ENCODE measurements at regions not wholly inside any gene's neighbourhood (a gene's known extent, or its start where the extent isn't known, plus 50 kb on each side); places are given as distances from the start of the nearest gene placed in this dataset.
A peak's percentile ranks its signal among the peaks of the same experiment; 100 is the strongest.

DNA sequence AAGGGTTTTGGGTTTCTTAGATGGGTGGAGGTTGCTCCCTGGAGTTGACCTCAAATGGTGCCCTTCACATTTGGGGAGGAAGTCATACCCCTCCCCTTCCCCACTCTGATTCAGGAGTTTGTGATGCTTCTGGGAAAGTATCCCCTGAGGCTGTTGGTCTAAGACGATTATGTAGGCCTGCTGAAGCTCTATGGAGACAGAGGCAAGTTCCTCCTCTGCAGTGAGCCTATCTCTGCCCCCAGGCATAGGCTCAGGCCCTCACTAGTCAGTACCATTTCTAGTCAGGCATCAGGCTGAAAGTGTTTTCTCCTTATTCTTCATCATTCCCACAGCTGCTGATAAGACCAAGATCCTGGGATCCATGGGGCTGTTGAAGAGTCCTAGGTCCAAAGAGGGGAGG, 271.6 kb upstream of the NUDT12 start:
- DNase-seq (no peak), ATAC-seq (ENCODE audit: low FRiP score in 2 of 2) (no peak)
- Histone ChIP-seq H3K27ac (no peak overlapping the region), H3K36me3 (no peaks in the 10 kb centered on the region), H3K4me3 (no peak overlapping the region), H3K4me1 (no peaks in the 10 kb centered on the region), H3K9me3 (no peaks in the 10 kb centered on the region), H3K27me3 (no peaks in the 10 kb centered on the region)
- WGBS, 2 donors, result 71% methylated on average over 1 of the region's 1 CpG; no CpG with 5 or more reads in 1 of the 2 donors
- TF ChIP-seq, protein P1, sequence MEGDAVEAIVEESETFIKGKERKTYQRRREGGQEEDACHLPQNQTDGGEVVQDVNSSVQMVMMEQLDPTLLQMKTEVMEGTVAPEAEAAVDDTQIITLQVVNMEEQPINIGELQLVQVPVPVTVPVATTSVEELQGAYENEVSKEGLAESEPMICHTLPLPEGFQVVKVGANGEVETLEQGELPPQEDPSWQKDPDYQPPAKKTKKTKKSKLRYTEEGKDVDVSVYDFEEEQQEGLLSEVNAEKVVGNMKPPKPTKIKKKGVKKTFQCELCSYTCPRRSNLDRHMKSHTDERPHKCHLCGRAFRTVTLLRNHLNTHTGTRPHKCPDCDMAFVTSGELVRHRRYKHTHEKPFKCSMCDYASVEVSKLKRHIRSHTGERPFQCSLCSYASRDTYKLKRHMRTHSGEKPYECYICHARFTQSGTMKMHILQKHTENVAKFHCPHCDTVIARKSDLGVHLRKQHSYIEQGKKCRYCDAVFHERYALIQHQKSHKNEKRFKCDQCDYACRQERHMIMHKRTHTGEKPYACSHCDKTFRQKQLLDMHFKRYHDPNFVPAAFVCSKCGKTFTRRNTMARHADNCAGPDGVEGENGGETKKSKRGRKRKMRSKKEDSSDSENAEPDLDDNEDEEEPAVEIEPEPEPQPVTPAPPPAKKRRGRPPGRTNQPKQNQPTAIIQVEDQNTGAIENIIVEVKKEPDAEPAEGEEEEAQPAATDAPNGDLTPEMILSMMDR (IDR thresholded peaks at IDR 0.05), result no peak

DNA sequence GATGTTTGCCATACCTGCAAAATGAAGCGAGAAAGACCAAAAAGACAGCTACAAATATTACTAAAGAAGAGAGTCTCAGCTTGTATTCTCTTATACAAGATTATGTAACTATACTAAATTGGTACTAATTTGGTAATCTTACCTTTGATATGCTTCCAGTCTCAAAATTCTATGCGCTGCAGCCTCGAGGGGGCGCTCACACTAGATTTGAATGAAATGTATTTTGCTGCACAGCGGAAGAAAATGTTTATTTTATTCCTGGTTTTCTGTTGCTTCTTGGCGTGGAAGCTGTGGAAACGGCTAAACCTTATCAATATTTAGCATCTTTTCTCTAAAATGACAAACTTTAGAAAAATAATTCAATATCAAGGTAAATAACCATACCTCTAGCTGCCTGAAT, 267.0 kb upstream of the NUDT12 start:
- Histone ChIP-seq H3K36me3 (no peaks in the 10 kb centered on the region), H3K27me3 (no peaks in the 10 kb centered on the region), H3K9me3 (no peaks in the 10 kb centered on the region), H3K4me3 (no peak overlapping the region), H3K4me1 (no peaks in the 10 kb centered on the region), H3K27ac (no peak overlapping the region)
- DNase-seq (no peak), ATAC-seq (ENCODE audit: low FRiP score in 2 of 2) (no peak)
- TF ChIP-seq, protein P1 (IDR thresholded peaks at IDR 0.05), result no peak
- TF ChIP-seq POLR2A (IDR thresholded peaks at IDR 0.05) (no peak), POLR2AphosphoS5 (IDR thresholded peaks at IDR 0.05) (no peak), EP300 (IDR thresholded peaks at IDR 0.05) (no peak)
- WGBS, 2 donors, result 68 to 70% methylated on average over 7 of the region's 7 CpGs

DNA sequence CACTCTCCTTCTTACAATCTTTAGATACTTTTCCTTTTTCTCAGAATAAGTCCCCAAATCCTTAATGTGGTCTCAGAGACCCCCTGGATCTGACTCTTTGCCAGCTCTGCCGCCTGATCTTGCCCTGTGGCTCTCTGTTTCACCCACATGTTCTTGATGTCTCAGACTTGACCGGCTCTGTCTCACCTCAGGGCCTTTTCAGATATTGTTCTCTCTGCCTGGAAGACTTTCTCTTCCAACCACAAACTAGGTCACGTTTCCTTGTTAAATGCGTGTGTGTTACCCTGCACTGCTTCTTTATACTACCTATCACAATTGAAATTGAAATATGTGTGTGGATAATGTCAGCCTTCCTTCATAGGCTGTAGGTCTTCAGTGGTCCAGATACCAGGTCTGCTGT, 265.4 kb upstream of the NUDT12 start:
- H3K4me3 ChIP-seq, result no peak overlapping the region
- no peak for TF ChIP-seq POLR2A (IDR thresholded peaks at IDR 0.05)
- H3K27me3 ChIP-seq, result no peaks in the 10 kb centered on the region
- 87 to 94% methylated on average over 4 of the region's 4 CpGs for WGBS, 2 donors
- DNase-seq (no peak), ATAC-seq (ENCODE audit: low FRiP score in 2 of 2) (no peak)
- no peaks in the 10 kb centered on the region for H3K36me3 ChIP-seq
- H3K4me1 ChIP-seq, result no peaks in the 10 kb centered on the region
- no peaks in the 10 kb centered on the region for H3K9me3 ChIP-seq
- no peak overlapping the region for H3K27ac ChIP-seq

DNA sequence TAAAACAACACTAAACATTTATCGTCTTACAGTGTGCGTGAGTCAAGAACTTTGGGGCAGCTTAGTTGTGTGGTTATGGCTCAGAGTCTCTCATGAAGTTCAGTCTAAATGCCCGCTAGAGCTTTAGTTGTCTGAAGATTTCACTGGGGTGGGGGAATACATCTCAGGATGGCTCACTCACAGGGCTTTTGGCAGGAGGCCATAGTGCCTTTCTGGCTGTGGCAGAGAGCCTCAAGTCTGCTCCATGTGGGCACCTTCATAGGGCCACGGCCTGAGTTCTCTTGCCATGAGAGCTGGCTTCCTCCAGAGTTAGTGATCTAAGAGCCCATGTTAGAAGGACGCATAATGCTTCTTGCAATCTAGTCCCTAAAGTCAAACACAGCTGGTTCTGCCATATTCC, 258.8 kb upstream of the NUDT12 start:
- 85 to 98% methylated on average over 5 of the region's 5 CpGs for WGBS, 2 donors
- no peaks in the 10 kb centered on the region for H3K36me3 ChIP-seq

DNA sequence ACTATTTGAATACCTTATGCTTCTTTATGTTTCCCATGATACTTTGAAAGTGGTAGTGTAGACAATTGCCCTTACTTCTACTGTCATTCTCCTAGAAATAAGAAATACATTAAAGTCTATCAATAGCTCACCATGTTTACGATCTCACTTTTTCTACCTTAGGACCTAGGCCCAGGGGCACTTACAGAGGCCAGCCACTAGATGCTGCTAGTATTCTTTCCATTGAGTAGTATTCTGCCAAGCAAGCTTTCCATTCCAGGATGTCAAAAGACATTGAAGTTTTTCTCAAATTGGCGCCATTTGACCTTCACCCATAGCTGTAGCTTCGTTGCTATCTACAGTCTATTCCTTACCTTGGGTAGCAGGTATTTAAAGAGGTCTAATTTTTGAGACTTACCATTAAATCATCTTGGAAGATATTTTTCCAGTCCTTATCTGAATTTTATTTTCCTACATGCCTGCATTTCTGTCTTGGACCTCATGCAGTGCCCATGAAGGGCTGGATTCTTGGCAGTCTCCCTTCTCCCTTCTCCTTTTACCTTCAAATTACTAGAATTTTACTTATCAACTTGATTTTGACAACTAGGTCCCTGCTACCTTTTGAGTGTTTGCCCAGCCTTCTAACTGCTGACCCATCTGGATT, 246.0 kb upstream of the NUDT12 start:
- WGBS, 2 donors, result 30 to 31% methylated on average over 3 of the region's 3 CpGs
- no peak overlapping the region for H3K4me3 ChIP-seq
- ATAC-seq (ENCODE audit: low FRiP score in 2 of 2), result peak in 1 of 2 donors; percentile 77
- H3K9me3 ChIP-seq, result no peaks in the 10 kb centered on the region
- TF ChIP-seq, protein P1 (IDR thresholded peaks at IDR 0.05), result peak; percentile 21 to 62 (median 55)
- TF ChIP-seq POLR2AphosphoS5 (IDR thresholded peaks at IDR 0.05), result no peak
- H3K4me1 ChIP-seq, result no peaks in the 10 kb centered on the region
- DNase-seq, result no peak
- H3K27ac ChIP-seq, result no peak overlapping the region
- H3K36me3 ChIP-seq, result no peaks in the 10 kb centered on the region
- no peaks in the 10 kb centered on the region for H3K27me3 ChIP-seq

More for the DNA sequence above, 258.8 kb upstream of the NUDT12 start:
- H3K27ac ChIP-seq, result no peak overlapping the region
- ATAC-seq (ENCODE audit: low FRiP score in 2 of 2) (no peak), DNase-seq (no peak)
- H3K4me1 ChIP-seq, result no peaks in the 10 kb centered on the region
- no peak overlapping the region for H3K4me3 ChIP-seq
- no peaks in the 10 kb centered on the region for H3K9me3 ChIP-seq
- TF ChIP-seq POLR2AphosphoS5 (IDR thresholded peaks at IDR 0.05), result no peak
- no peak for TF ChIP-seq EP300 (IDR thresholded peaks at IDR 0.05)
- TF ChIP-seq POLR2A (IDR thresholded peaks at IDR 0.05), result no peak
- TF ChIP-seq, protein P1 (IDR thresholded peaks at IDR 0.05), result no peak
- H3K27me3 ChIP-seq, result no peaks in the 10 kb centered on the region
